Tibial nerve (tissue), 3 donors: ENCODE measurements at regions not wholly inside any gene's neighbourhood (a gene's known extent, or its start where the extent isn't known, plus 50 kb on each side); places are given as distances from the start of the nearest gene placed in this dataset.

Source experiments
- POLR2A ChIP-seq, 2 donors: fragments of 450-650 bp; IDR thresholded peaks; one replicate each; pipeline ENCODE4 v1.6.1; 2017; ENCODE audit warnings: antibody characterized with exemption in 2 of 2, mild to moderate bottlenecking in 2 of 2, moderate library complexity in 2 of 2
- TF ChIP-seq, protein P1 (sequence below), 5 experiments: fragments of 200-600 bp in 3 of 5; fragments of 450-650 bp in 2 of 5; sonication (generic) in 3 of 5; IDR thresholded peaks; one replicate each; pipeline ENCODE4 v1.5.1; 2016 to 2019; ENCODE audit warnings: antibody characterized with exemption in 5 of 5, mild to moderate bottlenecking in 3 of 5, moderate library complexity in 2 of 5

DNA sequence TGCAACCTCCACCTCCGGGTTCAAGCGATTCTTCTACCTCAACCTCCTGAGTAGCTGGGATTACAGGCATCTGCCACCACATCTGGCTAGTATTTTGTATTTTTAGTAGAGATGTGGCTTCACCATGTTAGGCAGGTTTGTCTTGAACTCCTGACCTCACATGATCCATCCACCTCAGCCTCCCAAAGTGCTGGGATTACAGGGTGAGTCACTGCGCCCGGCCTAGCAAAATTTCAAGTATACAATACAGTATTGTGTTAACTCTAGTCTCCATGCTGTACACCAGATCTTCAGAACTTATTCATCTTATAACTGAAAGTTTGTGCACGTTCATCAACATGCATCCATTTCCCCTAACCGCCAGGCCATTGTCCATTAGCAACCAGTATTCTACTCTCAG is 115.1 kb upstream of the MDGA2 start:
- TF ChIP-seq, protein P1, sequence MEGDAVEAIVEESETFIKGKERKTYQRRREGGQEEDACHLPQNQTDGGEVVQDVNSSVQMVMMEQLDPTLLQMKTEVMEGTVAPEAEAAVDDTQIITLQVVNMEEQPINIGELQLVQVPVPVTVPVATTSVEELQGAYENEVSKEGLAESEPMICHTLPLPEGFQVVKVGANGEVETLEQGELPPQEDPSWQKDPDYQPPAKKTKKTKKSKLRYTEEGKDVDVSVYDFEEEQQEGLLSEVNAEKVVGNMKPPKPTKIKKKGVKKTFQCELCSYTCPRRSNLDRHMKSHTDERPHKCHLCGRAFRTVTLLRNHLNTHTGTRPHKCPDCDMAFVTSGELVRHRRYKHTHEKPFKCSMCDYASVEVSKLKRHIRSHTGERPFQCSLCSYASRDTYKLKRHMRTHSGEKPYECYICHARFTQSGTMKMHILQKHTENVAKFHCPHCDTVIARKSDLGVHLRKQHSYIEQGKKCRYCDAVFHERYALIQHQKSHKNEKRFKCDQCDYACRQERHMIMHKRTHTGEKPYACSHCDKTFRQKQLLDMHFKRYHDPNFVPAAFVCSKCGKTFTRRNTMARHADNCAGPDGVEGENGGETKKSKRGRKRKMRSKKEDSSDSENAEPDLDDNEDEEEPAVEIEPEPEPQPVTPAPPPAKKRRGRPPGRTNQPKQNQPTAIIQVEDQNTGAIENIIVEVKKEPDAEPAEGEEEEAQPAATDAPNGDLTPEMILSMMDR (IDR thresholded peaks at IDR 0.05), result no peak
- no peak for TF ChIP-seq POLR2A (IDR thresholded peaks at IDR 0.05)
